Neural progenitor cell (in vitro differentiated cells): ENCODE measurements at regions not wholly inside any gene's neighbourhood (a gene's known extent, or its start where the extent isn't known, plus 50 kb on each side); places are given as distances from the start of the nearest gene placed in this dataset.

Experiments
- CTCF ChIP-seq: fragments of 200-600 bp; sonication (generic); IDR thresholded peaks from 2 replicates; pipeline ENCODE4 v1.5.1; 2017; ENCODE audit warnings: antibody characterized with exemption, mild to moderate bottlenecking
- EZH2 ChIP-seq: fragments of 200-600 bp; sonication (generic); IDR thresholded peaks from 2 replicates; pipeline ENCODE4 v1.6.1; 2017; ENCODE audit warnings: antibody characterized with exemption, mild to moderate bottlenecking, moderate library complexity

GRCh38 chr5:163826201-163826600 lies 320.8 kb downstream of the MAT2B start:
- TF ChIP-seq CTCF (no peak), EZH2 (no peak)
